Ascending aorta (tissue), 2 donors: ENCODE measurements at regions not wholly inside any gene's neighbourhood (a gene's known extent, or its start where the extent isn't known, plus 50 kb on each side); places are given as distances from the start of the nearest gene placed in this dataset.
"Not testable (repeated sequence)": the region's sequence is repeated elsewhere in the genome, so short reads cannot be mapped to it uniquely, and the experiment has no call there.

Source experiments
- DNase-seq, 2 donors: peaks; one replicate each; pipeline ENCODE4 v3.0.0-alpha.2; 2019; ENCODE audit warnings: low spot score in 2 of 2
- H3K27ac ChIP-seq, 2 donors: fragments of 200-600 bp; sonication (generic); one replicate each; pipeline ENCODE4 v1.5.1; 2016 to 2017; ENCODE audit warnings: mild to moderate bottlenecking in 1 of 2
- H3K27me3 ChIP-seq: fragments of 200-600 bp; sonication (generic); one replicate; pipeline ENCODE4 v1.5.1; 2017
- H3K36me3 ChIP-seq, 2 donors: fragments of 200-600 bp; sonication (generic); one replicate each; pipeline ENCODE4 v1.5.1; 2016
- H3K4me1 ChIP-seq, 2 donors: fragments of 200-600 bp; sonication (generic); one replicate each; pipeline ENCODE4 v1.5.1; 2016 to 2017; ENCODE audit warnings: mild to moderate bottlenecking in 1 of 2
- H3K4me3 ChIP-seq, 2 donors: fragments of 200-600 bp; sonication (generic); one replicate each; pipeline ENCODE4 v1.5.1; 2016 to 2017; ENCODE audit warnings: mild to moderate bottlenecking in 1 of 2
- H3K9me3 ChIP-seq, 2 donors: fragments of 200-600 bp; sonication (generic); one replicate each; pipeline ENCODE4 v1.5.1; 2016
- CTCF ChIP-seq, 3 experiments: fragments of 200-600 bp in 2 of 3; fragments of 450-650 bp in 1 of 3; sonication (generic) in 2 of 3; IDR thresholded peaks; one replicate each; pipeline ENCODE4 v1.5.1; 2016 to 2019; ENCODE audit warnings: antibody characterized with exemption in 3 of 3, mild to moderate bottlenecking in 1 of 3, moderate library complexity in 1 of 3
- intact Hi-C: fragments of 100-400 bp; cut with DNase I; formaldehyde crosslinking; loops from one replicate; pipeline ENCODE4 v1.15.1; 2023

- no peak for TF ChIP-seq CTCF (IDR thresholded peaks at IDR 0.05)
- intact Hi-C loops = no loop called here
- H3K27me3 ChIP-seq = no peaks in the 10 kb centered on the region
- H3K4me1 ChIP-seq = no peaks in the 10 kb centered on the region
- DNase-seq = no peak
- H3K4me3 ChIP-seq = no peak overlapping the region
- H3K27ac ChIP-seq = no peak overlapping the region
- H3K9me3 ChIP-seq = no peaks in the 10 kb centered on the region
- H3K36me3 ChIP-seq = no peaks in the 10 kb centered on the region
These were observed 148.4 kb downstream of the ZIC4 start for GRCh38 chr3:147257944-147258343.

- no peak for DNase-seq
- H3K36me3 ChIP-seq = no peaks in the 10 kb centered on the region
- no peak for TF ChIP-seq CTCF (IDR thresholded peaks at IDR 0.05)
- no peak overlapping the region for H3K4me3 ChIP-seq
- H3K4me1 ChIP-seq = no peaks in the 10 kb centered on the region
- H3K9me3 ChIP-seq = no peaks in the 10 kb centered on the region
- H3K27ac ChIP-seq = no peak overlapping the region
- intact Hi-C loops = no loop called here
- H3K27me3 ChIP-seq = no peaks in the 10 kb centered on the region
These were observed 149.6 kb downstream of the ZIC4 start for GRCh38 chr3:147256739-147257138.

- H3K9me3 ChIP-seq = no peaks in the 10 kb centered on the region
- TF ChIP-seq CTCF (IDR thresholded peaks at IDR 0.05) = no peak
- no peak overlapping the region for H3K27ac ChIP-seq
- H3K36me3 ChIP-seq = no peaks in the 10 kb centered on the region
- H3K4me3 ChIP-seq = no peak overlapping the region
- DNase-seq = no peak
- intact Hi-C loops = no loop called here
- H3K4me1 ChIP-seq = no peaks in the 10 kb centered on the region
- no peaks in the 10 kb centered on the region for H3K27me3 ChIP-seq
These were observed 159.4 kb downstream of the ZIC4 start for GRCh38 chr3:147246906-147247305.

GRCh38 chr3:147245638-147246037 is 160.7 kb downstream of the ZIC4 start:
- H3K4me3 ChIP-seq, intact Hi-C loops, H3K9me3 ChIP-seq, H3K27me3 ChIP-seq, H3K4me1 ChIP-seq, H3K36me3 ChIP-seq, DNase-seq, H3K27ac ChIP-seq: not testable (repeated sequence)

- H3K27me3 ChIP-seq, DNase-seq, H3K27ac ChIP-seq, H3K9me3 ChIP-seq, H3K4me1 ChIP-seq, H3K36me3 ChIP-seq, H3K4me3 ChIP-seq, intact Hi-C loops: not testable (repeated sequence)
These were observed 161.3 kb downstream of the ZIC4 start for GRCh38 chr3:147245022-147245421.

GRCh38 chr3:147244397-147244796 is 161.9 kb downstream of the ZIC4 start:
- intact Hi-C loops = no loop called here
- TF ChIP-seq CTCF (IDR thresholded peaks at IDR 0.05) = no peak
- H3K36me3 ChIP-seq = no peaks in the 10 kb centered on the region
- no peak overlapping the region for H3K4me3 ChIP-seq
- H3K9me3 ChIP-seq = no peaks in the 10 kb centered on the region
- no peaks in the 10 kb centered on the region for H3K27me3 ChIP-seq
- H3K27ac ChIP-seq = no peak overlapping the region
- H3K4me1 ChIP-seq = no peaks in the 10 kb centered on the region
- DNase-seq = no peak

- H3K4me1 ChIP-seq = no peaks in the 10 kb centered on the region
- H3K4me3 ChIP-seq = no peak overlapping the region
- H3K27ac ChIP-seq = no peak overlapping the region
- H3K27me3 ChIP-seq = no peaks in the 10 kb centered on the region
- intact Hi-C loops = no loop called here
- no peaks in the 10 kb centered on the region for H3K9me3 ChIP-seq
- H3K36me3 ChIP-seq = no peaks in the 10 kb centered on the region
- no peak for DNase-seq
- TF ChIP-seq CTCF (IDR thresholded peaks at IDR 0.05) = no peak
These were observed 165.8 kb downstream of the ZIC4 start for GRCh38 chr3:147240581-147240980.
